Stomach smooth muscle (tissue), 2 donors: ENCODE measurements at regions not wholly inside any gene's neighbourhood (a gene's known extent, or its start where the extent isn't known, plus 50 kb on each side); places are given as distances from the start of the nearest gene placed in this dataset.

Experiments
- H3K27ac ChIP-seq: one replicate; pipeline ENCODE4 v1.7.0; 2013; ENCODE audit warnings: mild to moderate bottlenecking, low read length, inconsistent platforms
- H3K27me3 ChIP-seq, 2 donors: one replicate each; pipeline ENCODE4 v1.7.0; 2013; ENCODE audit warnings: low read length in 2 of 2; ENCODE audit not compliant: insufficient read depth in 2 of 2, control insufficient read depth in 1 of 2
- H3K36me3 ChIP-seq, 2 donors: one replicate each; pipeline ENCODE4 v1.7.0; 2013; ENCODE audit warnings: low read length in 2 of 2; ENCODE audit not compliant: control insufficient read depth in 2 of 2, insufficient read depth in 2 of 2
- H3K4me1 ChIP-seq: one replicate; pipeline ENCODE4 v1.7.0; 2013; ENCODE audit warnings: low read length; ENCODE audit not compliant: control insufficient read depth, insufficient read depth
- H3K4me3 ChIP-seq, 2 donors: one replicate each; pipeline ENCODE4 v1.7.0; 2013; ENCODE audit warnings: low read length in 2 of 2
- H3K9ac ChIP-seq, 2 donors: one replicate each; pipeline ENCODE4 v1.7.0; 2013; ENCODE audit warnings: low read length in 2 of 2, mild to moderate bottlenecking in 1 of 2
- H3K9me3 ChIP-seq, 2 donors: one replicate each; pipeline ENCODE4 v1.7.0; 2013; ENCODE audit warnings: low read length in 2 of 2; ENCODE audit not compliant: control insufficient read depth in 2 of 2
- donor health status: healthy.
- donor health status: Pancreatic carcinoma.

DNA sequence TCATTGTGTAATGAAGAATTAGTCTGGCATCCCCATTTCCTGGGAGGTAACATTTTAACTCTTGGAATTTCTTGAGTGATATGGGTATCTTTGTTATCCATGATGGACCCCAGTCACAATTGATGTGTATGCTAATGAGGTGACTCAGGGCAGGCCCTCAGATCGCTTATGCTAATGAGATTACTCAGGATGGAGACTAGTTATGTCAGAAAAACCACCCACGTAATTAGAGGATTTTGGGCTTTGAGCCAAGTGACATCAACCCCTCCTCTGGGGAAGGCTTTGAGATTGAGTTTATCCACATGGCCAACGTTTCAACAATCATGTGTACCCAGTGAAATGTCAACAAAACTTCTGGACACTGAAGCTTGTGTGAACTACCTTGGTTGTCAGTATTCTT lies 772.7 kb downstream of the STPG2 start:
- Histone ChIP-seq H3K9me3 (no peaks in the 10 kb centered on the region), H3K27ac (no peak overlapping the region), H3K4me1 (no peaks in the 10 kb centered on the region), H3K27me3 (no peaks in the 10 kb centered on the region), H3K4me3 (no peak overlapping the region), H3K36me3 (no peaks in the 10 kb centered on the region), H3K9ac (no peak overlapping the region)

DNA sequence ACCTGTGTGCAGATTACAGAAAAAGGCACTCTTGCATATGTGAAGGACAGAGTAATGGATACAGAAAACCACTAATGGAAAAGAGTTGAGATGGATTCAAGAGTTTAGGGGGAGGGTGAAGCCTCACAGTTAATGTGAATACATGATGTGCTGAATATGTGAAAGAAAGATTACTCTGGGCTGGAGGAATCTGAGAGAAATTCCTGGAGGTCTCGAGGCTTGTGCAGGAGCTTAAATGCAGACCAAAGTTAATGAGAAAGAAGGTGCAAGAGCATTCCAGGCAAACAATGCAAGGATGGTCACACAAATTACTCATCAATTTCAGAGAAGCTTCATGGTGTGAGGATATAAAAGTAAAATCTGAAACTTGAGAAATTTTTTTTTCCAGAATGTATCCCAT lies 768.8 kb downstream of the STPG2 start:
- Histone ChIP-seq H3K36me3 (no peaks in the 10 kb centered on the region), H3K9ac (no peak overlapping the region), H3K27ac (no peak overlapping the region), H3K4me3 (no peak overlapping the region), H3K27me3 (no peaks in the 10 kb centered on the region), H3K9me3 (no peaks in the 10 kb centered on the region), H3K4me1 (no peaks in the 10 kb centered on the region)

DNA sequence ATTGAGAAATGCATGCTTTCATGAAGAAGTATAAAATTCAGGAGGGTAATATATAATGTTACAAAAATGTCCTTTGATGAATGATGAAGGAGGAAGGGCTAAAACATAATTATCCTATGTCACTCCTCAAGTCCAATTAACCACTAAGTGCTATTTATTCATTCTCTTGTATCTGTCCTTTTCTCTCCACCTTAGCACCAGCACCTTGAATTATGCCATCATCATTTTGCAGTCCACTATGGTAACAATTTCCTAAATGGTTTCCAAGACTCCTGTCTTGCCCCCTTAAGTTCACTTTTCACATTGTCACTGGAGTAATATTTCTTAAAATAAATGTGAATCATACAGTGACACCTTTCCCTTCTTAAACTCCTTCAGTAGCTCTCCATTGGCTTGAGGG lies 756.3 kb downstream of the STPG2 start:
- H3K4me3 ChIP-seq = no peak overlapping the region
- H3K9me3 ChIP-seq = peaks cover 0 to 2% of the 10 kb centered on the region in 2 donors
- H3K27me3 ChIP-seq = no peaks in the 10 kb centered on the region
- no peak overlapping the region for H3K27ac ChIP-seq
- no peaks in the 10 kb centered on the region for H3K4me1 ChIP-seq
- no peaks in the 10 kb centered on the region for H3K36me3 ChIP-seq
- H3K9ac ChIP-seq = no peak overlapping the region

DNA sequence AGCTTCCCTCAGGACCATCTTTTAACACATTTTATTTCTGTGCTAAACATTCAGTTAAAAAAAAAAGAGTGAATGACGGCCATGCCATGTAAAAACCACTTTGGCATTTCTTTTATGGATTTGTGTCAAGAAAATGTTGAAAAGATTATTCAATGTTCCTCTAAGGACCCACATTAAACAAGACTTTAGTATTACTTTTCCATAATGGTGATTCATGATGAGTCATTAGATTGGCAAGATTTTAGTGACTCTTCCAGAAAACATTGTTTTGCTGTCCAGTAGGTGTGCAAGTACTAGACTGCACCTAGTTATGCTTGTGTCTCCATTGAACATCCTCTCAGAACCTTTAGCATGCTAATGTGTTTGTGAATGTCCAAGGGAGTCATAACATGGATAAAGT lies 748.6 kb downstream of the STPG2 start:
- Histone ChIP-seq H3K9ac (no peak overlapping the region), H3K4me1 (no peaks in the 10 kb centered on the region), H3K27ac (no peak overlapping the region)

DNA sequence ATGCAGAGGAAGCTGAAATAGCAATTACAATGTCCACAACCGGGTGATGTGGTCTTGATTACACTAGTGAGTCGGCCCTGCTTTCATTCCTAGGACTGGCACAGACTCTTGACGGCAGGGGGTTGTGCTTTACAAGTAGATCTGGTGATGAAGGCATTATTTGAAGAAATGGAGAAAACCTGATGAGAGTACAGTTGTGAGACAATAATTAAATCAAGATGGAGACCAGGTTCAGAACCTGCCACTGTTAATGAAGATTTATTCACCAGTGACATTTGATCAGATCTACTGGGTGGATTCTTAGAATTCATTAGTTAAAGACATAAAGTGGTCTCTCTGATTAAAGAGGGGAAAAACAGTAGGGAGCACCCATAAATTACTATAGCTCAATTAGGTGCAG lies 747.2 kb downstream of the STPG2 start:
- Histone ChIP-seq H3K27me3 (no peaks in the 10 kb centered on the region), H3K27ac (no peak overlapping the region), H3K9me3 (no peaks in the 10 kb centered on the region), H3K4me1 (no peaks in the 10 kb centered on the region), H3K9ac (no peak overlapping the region), H3K4me3 (no peak overlapping the region), H3K36me3 (no peaks in the 10 kb centered on the region)

More for the DNA sequence above, 748.6 kb downstream of the STPG2 start:
- H3K36me3 ChIP-seq = no peaks in the 10 kb centered on the region
- no peak overlapping the region for H3K4me3 ChIP-seq
- H3K9me3 ChIP-seq = no peaks in the 10 kb centered on the region
- H3K27me3 ChIP-seq = no peaks in the 10 kb centered on the region

DNA sequence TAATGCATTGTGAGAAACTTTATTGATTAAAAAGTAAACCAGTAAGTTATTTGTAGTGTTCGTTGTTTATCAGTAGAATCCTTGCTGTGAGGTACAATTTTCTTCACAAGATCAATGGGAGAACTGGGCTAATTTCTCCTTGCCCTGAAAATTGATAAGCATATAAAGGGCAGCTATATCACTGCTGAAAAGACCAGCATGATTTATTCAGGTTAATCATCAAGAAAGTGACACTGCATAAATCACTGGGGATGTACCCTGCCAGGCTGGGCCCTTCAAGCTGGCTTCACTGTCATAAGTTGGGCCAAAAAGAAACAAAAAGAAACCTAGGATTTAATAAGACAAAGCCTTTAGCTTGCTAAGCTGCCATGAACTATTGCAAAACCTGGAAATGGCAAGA lies 746.7 kb downstream of the STPG2 start:
- Histone ChIP-seq H3K36me3 (no peaks in the 10 kb centered on the region), H3K4me1 (no peaks in the 10 kb centered on the region), H3K27ac (no peak overlapping the region), H3K9ac (no peak overlapping the region), H3K27me3 (no peaks in the 10 kb centered on the region), H3K4me3 (no peak overlapping the region), H3K9me3 (no peaks in the 10 kb centered on the region)

DNA sequence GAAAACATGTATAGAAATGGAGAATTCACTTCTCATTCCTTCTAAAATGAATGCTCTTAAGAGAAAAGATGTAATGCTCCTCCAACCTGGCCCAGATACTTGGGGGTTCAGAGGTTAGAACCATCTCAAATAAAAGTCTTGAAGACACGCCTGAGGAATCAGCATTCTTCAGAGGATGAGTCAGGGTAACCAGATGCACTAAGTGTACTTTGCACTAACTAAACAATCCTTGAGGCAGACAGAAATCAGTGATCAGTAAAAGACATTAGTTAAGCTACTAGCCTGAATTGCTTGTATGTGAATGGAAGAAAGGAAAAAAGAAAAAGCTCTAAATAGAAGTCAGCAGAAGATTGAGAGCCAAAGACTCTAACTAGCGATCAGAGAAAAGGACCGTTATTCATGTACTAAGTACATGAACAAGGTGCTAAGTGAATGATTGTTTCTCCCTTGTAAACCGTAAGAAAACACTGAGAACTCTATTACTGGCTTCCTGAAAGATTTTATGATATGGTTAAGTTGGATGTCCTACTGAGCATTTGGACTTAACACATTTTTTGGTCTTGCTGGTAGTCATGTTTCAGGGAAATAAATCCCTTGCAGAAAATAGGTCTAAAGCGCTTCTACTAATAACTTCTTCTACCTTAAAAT lies 738.3 kb downstream of the STPG2 start:
- no peaks in the 10 kb centered on the region for H3K27me3 ChIP-seq
- H3K4me3 ChIP-seq = no peak overlapping the region
- H3K9ac ChIP-seq = no peak overlapping the region
- no peaks in the 10 kb centered on the region for H3K36me3 ChIP-seq
- no peaks in the 10 kb centered on the region for H3K4me1 ChIP-seq
- no peak overlapping the region for H3K27ac ChIP-seq
- no peaks in the 10 kb centered on the region for H3K9me3 ChIP-seq

DNA sequence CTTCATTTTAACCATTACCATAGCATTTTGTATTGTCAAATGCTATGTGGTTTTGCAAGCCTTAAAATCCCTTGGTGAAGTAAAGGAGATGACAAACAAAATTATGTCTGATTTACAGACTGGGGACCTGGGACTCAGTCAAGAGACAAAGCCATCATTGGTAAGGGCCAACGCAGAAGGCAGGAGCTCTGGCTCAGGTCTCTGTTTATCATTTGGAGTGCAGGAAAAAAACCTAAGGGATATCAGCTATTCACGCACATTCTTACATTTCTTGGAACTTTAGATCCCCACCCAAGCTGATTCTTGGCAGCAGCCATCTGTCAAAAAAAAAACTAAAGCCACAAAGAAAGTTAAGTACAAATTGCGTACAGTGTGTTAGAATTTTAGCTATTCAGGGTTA lies 731.9 kb downstream of the STPG2 start:
- no peak overlapping the region for H3K27ac ChIP-seq
- H3K27me3 ChIP-seq = no peaks in the 10 kb centered on the region
- H3K36me3 ChIP-seq = no peaks in the 10 kb centered on the region
- H3K4me3 ChIP-seq = no peak overlapping the region
- H3K9me3 ChIP-seq = no peaks in the 10 kb centered on the region
- H3K4me1 ChIP-seq = no peaks in the 10 kb centered on the region
- H3K9ac ChIP-seq = no peak overlapping the region

DNA sequence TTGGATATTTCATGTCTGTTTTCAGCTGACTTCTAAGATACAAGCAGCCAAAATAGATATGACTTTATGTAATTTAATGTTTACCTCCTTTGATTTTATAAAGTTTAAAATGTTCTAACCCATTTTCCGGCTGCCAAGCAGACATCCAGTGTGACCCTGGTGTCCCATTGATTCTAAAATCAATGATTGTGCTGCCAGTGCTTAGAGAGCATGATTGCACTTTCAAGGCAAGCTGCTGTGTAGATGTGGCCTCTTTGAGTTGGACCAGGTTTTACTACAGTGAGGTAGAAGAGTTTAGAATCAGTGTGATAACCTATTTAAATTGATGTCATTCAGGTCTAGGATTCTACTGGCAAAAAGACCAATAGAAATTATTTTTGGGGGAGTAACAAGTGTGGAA lies 730.9 kb downstream of the STPG2 start:
- no peak overlapping the region for H3K9ac ChIP-seq
- no peak overlapping the region for H3K4me3 ChIP-seq
- no peaks in the 10 kb centered on the region for H3K4me1 ChIP-seq
- H3K36me3 ChIP-seq = no peaks in the 10 kb centered on the region
- H3K9me3 ChIP-seq = no peaks in the 10 kb centered on the region
- H3K27ac ChIP-seq = no peak overlapping the region
- no peaks in the 10 kb centered on the region for H3K27me3 ChIP-seq

DNA sequence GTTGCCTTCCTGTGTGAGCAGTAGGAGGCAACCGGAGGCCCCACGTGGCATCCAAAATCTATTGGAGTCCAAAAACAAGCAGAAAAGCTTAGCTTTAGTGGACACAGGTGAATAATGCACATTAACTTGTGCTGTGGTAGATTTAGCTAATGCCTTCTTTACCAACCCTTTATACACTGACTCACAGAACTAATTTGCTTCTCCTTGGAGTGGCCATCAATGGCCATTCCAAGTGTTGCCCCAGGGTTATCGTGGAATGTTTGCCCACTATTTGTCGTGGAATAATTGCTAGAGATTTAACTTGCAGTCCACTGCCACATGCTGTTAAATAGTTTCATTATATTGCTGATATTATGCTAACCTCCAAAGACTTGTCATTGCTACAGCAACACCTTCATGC lies 729.1 kb downstream of the STPG2 start:
- Histone ChIP-seq H3K9ac (no peak overlapping the region), H3K4me3 (no peak overlapping the region), H3K27ac (no peak overlapping the region), H3K27me3 (no peaks in the 10 kb centered on the region), H3K9me3 (peaks cover 0 to 2% of the 10 kb centered on the region in 2 donors), H3K4me1 (no peaks in the 10 kb centered on the region), H3K36me3 (no peaks in the 10 kb centered on the region)

DNA sequence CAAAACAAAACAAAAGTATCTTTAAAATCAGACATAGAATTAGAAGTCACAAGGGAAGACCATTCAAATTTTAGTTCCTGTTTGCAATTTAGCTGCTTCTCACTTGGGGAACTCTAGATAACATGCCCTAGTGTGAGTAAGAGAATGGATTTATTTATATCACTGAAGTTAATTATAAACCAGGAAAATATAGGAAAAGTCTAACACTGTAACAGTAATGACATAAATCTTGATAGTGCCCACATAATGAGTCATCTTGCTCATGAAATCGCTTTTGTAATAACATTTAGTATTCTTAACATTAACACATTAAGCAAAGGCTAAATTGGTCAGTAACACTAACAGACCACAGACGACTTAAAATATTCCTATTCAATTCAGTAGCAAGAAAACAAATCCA lies 710.7 kb downstream of the STPG2 start:
- Histone ChIP-seq H3K9me3 (no peaks in the 10 kb centered on the region), H3K36me3 (no peaks in the 10 kb centered on the region), H3K4me3 (no peak overlapping the region), H3K4me1 (no peaks in the 10 kb centered on the region), H3K9ac (no peak overlapping the region), H3K27me3 (no peaks in the 10 kb centered on the region), H3K27ac (no peak overlapping the region)
